Astrocyte (in vitro differentiated cells and primary cell): ENCODE measurements at regions not wholly inside any gene's neighbourhood (a gene's known extent, or its start where the extent isn't known, plus 50 kb on each side); places are given as distances from the start of the nearest gene placed in this dataset.
A peak's percentile ranks its signal among the peaks of the same experiment; 100 is the strongest.

Source experiments
- DNase-seq: peaks from one replicate; pipeline ENCODE4 v3.0.0-alpha.2; 2010; ENCODE audit warnings: low read depth
- FAIRE-seq: peaks from 2 replicates; lab custom pipeline; 2011; peaks lifted over from hg19 to GRCh38; lab: Jason Lieb, UNC
- H2AFZ ChIP-seq: 2 replicates; pipeline ENCODE4 v1.6.0; 2012; ENCODE audit warnings: low read depth, low read length, inconsistent platforms
- H3K27ac ChIP-seq: 2 replicates; pipeline ENCODE4 v1.5.1; 2011; ENCODE audit warnings: low read depth, low read length, inconsistent platforms
- H3K27me3 ChIP-seq: 2 replicates; pipeline ENCODE4 v1.6.0; 2011; ENCODE audit warnings: low read length, inconsistent platforms; ENCODE audit not compliant: insufficient read depth
- H3K36me3 ChIP-seq: 2 replicates; pipeline ENCODE4 v1.5.1; 2011; ENCODE audit warnings: low read length, inconsistent platforms; ENCODE audit not compliant: insufficient read depth
- H3K4me1 ChIP-seq: 2 replicates; pipeline ENCODE4 v1.5.1; 2011; ENCODE audit warnings: low read length, inconsistent platforms; ENCODE audit not compliant: insufficient read depth
- H3K4me2 ChIP-seq: 2 replicates; pipeline ENCODE4 v1.6.0; 2012; ENCODE audit warnings: low read length, inconsistent platforms
- H3K4me3 ChIP-seq: 2 replicates; pipeline ENCODE4 v1.5.1; 2011; ENCODE audit warnings: low read depth, mild to moderate bottlenecking, low read length, inconsistent platforms; ENCODE audit not compliant: insufficient read depth
- H3K79me2 ChIP-seq: 2 replicates; pipeline ENCODE4 v1.6.0; 2012; ENCODE audit warnings: mild to moderate bottlenecking, low read length, inconsistent platforms; ENCODE audit not compliant: insufficient read depth
- H3K9ac ChIP-seq: 2 replicates; pipeline ENCODE4 v1.6.0; 2012; ENCODE audit warnings: mild to moderate bottlenecking, low read length, inconsistent platforms
- H3K9me3 ChIP-seq: 2 replicates; pipeline ENCODE4 v1.5.1; 2012; ENCODE audit warnings: low read depth, mild to moderate bottlenecking, low read length, inconsistent platforms; ENCODE audit not compliant: insufficient read depth
- H4K20me1 ChIP-seq: 2 replicates; pipeline ENCODE4 v1.6.0; 2012; ENCODE audit warnings: low read length, inconsistent platforms; ENCODE audit not compliant: insufficient read depth
- H3K27ac Mint-ChIP-seq: one replicate; pipeline ENCODE4 v1.8.0; 2021; ENCODE audit warnings: mild to moderate bottlenecking, mixed read lengths; ENCODE audit not compliant: unreplicated experiment
- H3K27me3 Mint-ChIP-seq: one replicate; pipeline ENCODE4 v1.8.0; 2021; ENCODE audit warnings: low read depth, mixed read lengths; ENCODE audit not compliant: unreplicated experiment
- H3K36me3 Mint-ChIP-seq: one replicate; pipeline ENCODE4 v1.8.0; 2021; ENCODE audit warnings: low read depth, mixed read lengths; ENCODE audit not compliant: unreplicated experiment
- H3K4me1 Mint-ChIP-seq: one replicate; pipeline ENCODE4 v1.8.0; 2021; ENCODE audit warnings: low read depth, mixed read lengths; ENCODE audit not compliant: unreplicated experiment
- H3K4me3 Mint-ChIP-seq: one replicate; pipeline ENCODE4 v1.8.0; 2021; ENCODE audit warnings: mild to moderate bottlenecking, moderate library complexity, mixed read lengths; ENCODE audit not compliant: unreplicated experiment
- H3K9me3 Mint-ChIP-seq: one replicate; pipeline ENCODE4 v1.8.0; 2021; ENCODE audit warnings: mild to moderate bottlenecking, mixed read lengths; ENCODE audit not compliant: unreplicated experiment
- EZH2 ChIP-seq: IDR thresholded peaks from 2 replicates; pipeline ENCODE4 v1.6.1; 2012; ENCODE audit warnings: mild to moderate bottlenecking, low read length, inconsistent platforms; ENCODE audit not compliant: insufficient read depth
- TF ChIP-seq, protein P1 (sequence below): IDR thresholded peaks from 2 replicates; pipeline ENCODE4 v1.5.1; 2011; ENCODE audit warnings: low read depth, mild to moderate bottlenecking, inconsistent platforms, low read length, moderate library complexity; ENCODE audit not compliant: insufficient read depth

DNA sequence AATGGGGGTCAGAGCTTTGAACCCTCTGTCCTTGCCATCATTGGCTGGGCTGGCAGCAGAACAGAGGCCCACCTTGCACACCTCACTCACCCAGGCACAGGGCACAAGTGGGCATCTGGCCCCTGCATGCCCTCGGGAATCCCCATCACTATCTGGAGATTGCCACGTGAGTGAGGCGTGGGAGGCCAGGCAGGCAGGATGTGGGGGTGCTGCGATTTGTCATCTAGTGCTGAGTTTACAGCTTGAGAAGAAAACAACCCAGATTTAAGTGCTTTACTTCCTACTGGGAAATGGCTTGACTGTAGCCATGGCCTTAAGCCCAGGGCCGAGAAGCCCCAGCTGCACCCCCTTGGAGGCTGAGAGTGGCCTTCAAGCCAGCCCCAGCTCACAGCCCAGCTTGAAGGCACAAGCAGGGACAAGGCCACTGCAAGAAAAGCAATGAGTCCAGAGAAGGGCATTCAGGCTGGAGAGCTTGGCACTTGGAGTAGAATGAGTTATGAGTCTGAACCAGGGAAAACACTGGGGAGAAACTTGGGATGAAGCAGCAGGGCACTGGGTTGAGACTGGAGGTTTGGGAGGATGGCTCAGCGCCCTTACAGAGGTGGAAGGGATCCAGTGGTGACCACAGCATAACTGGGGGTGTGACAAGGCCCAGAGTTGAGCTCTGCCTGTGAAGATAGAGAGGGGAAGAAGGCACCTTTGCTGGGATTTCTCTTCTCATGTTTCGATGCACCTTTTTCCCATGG is 123.0 kb downstream of the CXCL12 start:
- no peak overlapping the region for H3K4me3 ChIP-seq
- Mint-ChIP-seq H3K27me3 (no peaks in the 10 kb centered on the region), H3K4me1 (no peaks in the 10 kb centered on the region), H3K4me3 (no peak overlapping the region), H3K36me3 (no peaks in the 10 kb centered on the region), H3K9me3 (peaks cover 3% of the 10 kb centered on the region), H3K27ac (no peak overlapping the region)
- DNase-seq (peak; percentile 36), FAIRE-seq (no peak)
- TF ChIP-seq, protein P1, sequence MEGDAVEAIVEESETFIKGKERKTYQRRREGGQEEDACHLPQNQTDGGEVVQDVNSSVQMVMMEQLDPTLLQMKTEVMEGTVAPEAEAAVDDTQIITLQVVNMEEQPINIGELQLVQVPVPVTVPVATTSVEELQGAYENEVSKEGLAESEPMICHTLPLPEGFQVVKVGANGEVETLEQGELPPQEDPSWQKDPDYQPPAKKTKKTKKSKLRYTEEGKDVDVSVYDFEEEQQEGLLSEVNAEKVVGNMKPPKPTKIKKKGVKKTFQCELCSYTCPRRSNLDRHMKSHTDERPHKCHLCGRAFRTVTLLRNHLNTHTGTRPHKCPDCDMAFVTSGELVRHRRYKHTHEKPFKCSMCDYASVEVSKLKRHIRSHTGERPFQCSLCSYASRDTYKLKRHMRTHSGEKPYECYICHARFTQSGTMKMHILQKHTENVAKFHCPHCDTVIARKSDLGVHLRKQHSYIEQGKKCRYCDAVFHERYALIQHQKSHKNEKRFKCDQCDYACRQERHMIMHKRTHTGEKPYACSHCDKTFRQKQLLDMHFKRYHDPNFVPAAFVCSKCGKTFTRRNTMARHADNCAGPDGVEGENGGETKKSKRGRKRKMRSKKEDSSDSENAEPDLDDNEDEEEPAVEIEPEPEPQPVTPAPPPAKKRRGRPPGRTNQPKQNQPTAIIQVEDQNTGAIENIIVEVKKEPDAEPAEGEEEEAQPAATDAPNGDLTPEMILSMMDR, result no peak
- no peak overlapping the region for H3K4me2 ChIP-seq
- H3K36me3 ChIP-seq, result no peaks in the 10 kb centered on the region
- no peak overlapping the region for H2AFZ ChIP-seq
- H3K9ac ChIP-seq, result no peak overlapping the region
- no peak overlapping the region for H3K27ac ChIP-seq
- no peaks in the 10 kb centered on the region for H3K4me1 ChIP-seq
- H3K27me3 ChIP-seq, result peaks cover 2% of the 10 kb centered on the region
- no peaks in the 10 kb centered on the region for H3K79me2 ChIP-seq
- H4K20me1 ChIP-seq, result no peaks in the 10 kb centered on the region
- no peaks in the 10 kb centered on the region for H3K9me3 ChIP-seq

DNA sequence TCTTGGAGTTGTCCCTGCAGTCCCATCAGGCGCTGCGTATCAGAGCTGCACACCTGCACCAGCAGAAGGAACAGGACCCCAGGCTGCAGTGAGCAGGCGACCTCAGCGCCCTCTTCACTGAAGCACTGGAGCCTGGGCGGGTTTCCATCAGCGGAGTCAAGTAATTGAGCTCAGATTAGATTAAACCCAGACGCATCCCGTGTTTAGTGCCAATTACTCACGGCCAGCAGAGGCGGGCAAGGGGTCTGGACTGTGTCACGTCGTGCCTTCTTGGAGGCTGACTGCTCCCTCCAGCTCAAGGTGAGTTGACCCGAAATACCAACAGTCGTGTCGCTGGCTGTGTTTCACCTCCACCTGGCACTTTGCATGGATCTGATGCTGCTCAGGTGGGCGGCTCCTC is 123.6 kb downstream of the CXCL12 start:
- Histone ChIP-seq H4K20me1 (no peaks in the 10 kb centered on the region), H3K9ac (no peak overlapping the region), H3K4me3 (no peak overlapping the region), H3K27me3 (peaks cover 2% of the 10 kb centered on the region), H3K36me3 (no peaks in the 10 kb centered on the region), H3K9me3 (no peaks in the 10 kb centered on the region), H2AFZ (no peak overlapping the region), H3K79me2 (no peaks in the 10 kb centered on the region), H3K4me1 (no peaks in the 10 kb centered on the region), H3K27ac (no peak overlapping the region), H3K4me2 (no peak overlapping the region)
- Mint-ChIP-seq H3K4me3 (no peak overlapping the region), H3K27me3 (no peaks in the 10 kb centered on the region), H3K27ac (no peak overlapping the region), H3K4me1 (no peaks in the 10 kb centered on the region), H3K9me3 (no peaks in the 10 kb centered on the region), H3K36me3 (no peaks in the 10 kb centered on the region)
- FAIRE-seq, result no peak
- DNase-seq, result no peak
- TF ChIP-seq EZH2, result no peak
- TF ChIP-seq, protein P1, result no peak

DNA sequence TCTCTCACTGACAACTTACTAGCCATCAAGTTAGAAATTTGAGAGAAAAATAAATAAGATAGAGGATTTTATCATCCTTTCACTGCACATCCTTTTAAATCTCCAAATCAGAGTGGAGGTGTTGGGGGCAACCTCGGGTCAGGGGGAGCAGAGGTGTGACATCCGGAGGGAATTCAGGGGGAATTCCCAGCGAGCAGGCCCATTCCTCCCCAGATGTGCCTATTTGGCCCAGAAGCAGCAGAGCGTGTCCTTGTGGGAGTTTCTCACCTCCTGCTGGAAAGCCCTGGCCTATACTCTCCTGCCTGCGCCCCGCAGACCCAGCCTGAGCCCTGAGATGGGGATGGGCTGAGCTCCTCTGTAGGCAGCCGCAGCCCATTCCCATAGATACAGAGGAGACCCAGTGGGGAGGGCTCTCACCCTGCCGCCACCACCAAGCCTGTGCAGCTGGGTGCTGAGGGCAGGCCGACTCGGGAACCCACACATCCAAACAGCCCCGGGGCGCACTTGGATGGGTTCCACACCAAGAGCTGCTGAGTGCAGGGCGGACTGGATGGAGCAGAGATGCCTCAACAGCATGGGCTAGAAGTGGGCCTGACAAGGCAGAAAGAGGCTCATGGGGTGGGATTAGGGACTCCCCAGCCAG is 124.5 kb downstream of the CXCL12 start:
- DNase-seq (no peak), FAIRE-seq (no peak)
- H3K36me3 Mint-ChIP-seq, result no peaks in the 10 kb centered on the region
- H3K4me1 ChIP-seq, result no peaks in the 10 kb centered on the region
- H3K4me3 Mint-ChIP-seq, result no peak overlapping the region
- no peak overlapping the region for H3K9ac ChIP-seq
- H3K4me2 ChIP-seq, result no peak overlapping the region
- no peaks in the 10 kb centered on the region for H4K20me1 ChIP-seq
- no peak overlapping the region for H2AFZ ChIP-seq
- peaks cover 2% of the 10 kb centered on the region for H3K27me3 ChIP-seq
- H3K4me1 Mint-ChIP-seq, result no peaks in the 10 kb centered on the region
- no peaks in the 10 kb centered on the region for H3K27me3 Mint-ChIP-seq
- H3K79me2 ChIP-seq, result no peaks in the 10 kb centered on the region
- H3K27ac ChIP-seq, result no peak overlapping the region
- no peaks in the 10 kb centered on the region for H3K36me3 ChIP-seq
- no peak overlapping the region for H3K4me3 ChIP-seq
- H3K27ac Mint-ChIP-seq, result no peak overlapping the region
- no peaks in the 10 kb centered on the region for H3K9me3 ChIP-seq
- TF ChIP-seq, protein P1, result no peak
- TF ChIP-seq EZH2, result no peak
- no peaks in the 10 kb centered on the region for H3K9me3 Mint-ChIP-seq
